IMR-90 (cell line): ENCODE measurements at regions not wholly inside any gene's neighbourhood (a gene's known extent, or its start where the extent isn't known, plus 50 kb on each side); places are given as distances from the start of the nearest gene placed in this dataset.

ENCODE experiments used
- CTCF ChIP-seq: conservative IDR thresholded peaks from 2 replicates; pipeline ENCODE4 v1.5.1; 2012; ENCODE audit warnings: mild to moderate bottlenecking, low read depth, low read length, improper control_type of control experiment
- MAFK ChIP-seq: IDR thresholded peaks from 2 replicates; pipeline ENCODE4 v1.6.1; 2012; ENCODE audit warnings: low read depth, low read length, improper control_type of control experiment
- POLR2A ChIP-seq: IDR thresholded peaks from 2 replicates; pipeline ENCODE4 v1.6.1; 2012; ENCODE audit warnings: mild to moderate bottlenecking, low read depth, low read length
- RAD21 ChIP-seq: IDR thresholded peaks from 2 replicates; pipeline ENCODE4 v1.6.1; 2012; ENCODE audit warnings: low read length, improper control_type of control experiment
- RFX5 ChIP-seq: IDR thresholded peaks from 2 replicates; pipeline ENCODE4 v1.8.0; 2012; ENCODE audit warnings: low read depth, mild to moderate bottlenecking, low read length, moderate library complexity
- USF2 ChIP-seq: fragments of 150-350 bp; IDR thresholded peaks from 2 replicates; pipeline ENCODE4 v1.6.1; 2017; ENCODE audit warnings: mild to moderate bottlenecking, antibody characterized with exemption, low read length, low read depth

GRCh38 chr1:208691012-208691411, 446.8 kb upstream of the PLXNA2 start:
- TF ChIP-seq CTCF, result no peak
- TF ChIP-seq RAD21, result no peak
- no peak for TF ChIP-seq RFX5
- TF ChIP-seq POLR2A, result no peak
- no peak for TF ChIP-seq USF2
- no peak for TF ChIP-seq MAFK
